SJSA1 (cell line): ENCODE measurements at regions not wholly inside any gene's neighbourhood (a gene's known extent, or its start where the extent isn't known, plus 50 kb on each side); places are given as distances from the start of the nearest gene placed in this dataset.

Experiments
- DNase-seq, 2 experiments: peaks; one replicate each; pipeline ENCODE4 v3.0.0-alpha.2; 2015 to 2020; ENCODE audit warnings: low spot score in 2 of 2, low read depth in 1 of 2
- H3K27ac ChIP-seq: fragments of 250-450 bp; sonication (Bioruptor Pico); 2 replicates; pipeline ENCODE4 v1.5.1; 2020; ENCODE audit warnings: mild to moderate bottlenecking, moderate library complexity
- H3K27me3 ChIP-seq: fragments of 250-450 bp; sonication (Bioruptor Pico); replicated peaks from 2 replicates; pipeline ENCODE4 v1.5.1; 2020; ENCODE audit warnings: mild to moderate bottlenecking, moderate library complexity
- H3K36me3 ChIP-seq: fragments of 250-450 bp; sonication (Bioruptor Pico); 2 replicates; pipeline ENCODE4 v1.5.1; 2020; ENCODE audit warnings: mild to moderate bottlenecking
- H3K4me1 ChIP-seq: fragments of 250-450 bp; sonication (Bioruptor Pico); replicated peaks from 2 replicates; pipeline ENCODE4 v1.6.1; 2021; ENCODE audit warnings: mild to moderate bottlenecking
- H3K4me3 ChIP-seq: fragments of 250-450 bp; sonication (Bioruptor Pico); 2 replicates; pipeline ENCODE4 v1.5.1; 2020; ENCODE audit warnings: mild to moderate bottlenecking
- H3K9me3 ChIP-seq: fragments of 250-450 bp; sonication (Bioruptor Pico); replicated peaks from 2 replicates; pipeline ENCODE4 v1.5.1; 2020; ENCODE audit warnings: mild to moderate bottlenecking

- DNase-seq, result peak; percentile 46 to 60
- Histone ChIP-seq H3K4me1 (peaks cover 4% of the 10 kb centered on the region; the same call in 1 of the 2 replicates), H3K36me3 (no peaks in the 10 kb centered on the region), H3K4me3 (no peak overlapping the region), H3K27me3 (0 out of 2 replicates have a peak, but pooled peaks cover 2% of the 10 kb centered on the region), H3K9me3 (no peaks in the 10 kb centered on the region), H3K27ac (no peak overlapping the region)
Observed at GRCh38 chr13:40069173-40070044, 413.9 kb downstream of the COG6 start.

DNA sequence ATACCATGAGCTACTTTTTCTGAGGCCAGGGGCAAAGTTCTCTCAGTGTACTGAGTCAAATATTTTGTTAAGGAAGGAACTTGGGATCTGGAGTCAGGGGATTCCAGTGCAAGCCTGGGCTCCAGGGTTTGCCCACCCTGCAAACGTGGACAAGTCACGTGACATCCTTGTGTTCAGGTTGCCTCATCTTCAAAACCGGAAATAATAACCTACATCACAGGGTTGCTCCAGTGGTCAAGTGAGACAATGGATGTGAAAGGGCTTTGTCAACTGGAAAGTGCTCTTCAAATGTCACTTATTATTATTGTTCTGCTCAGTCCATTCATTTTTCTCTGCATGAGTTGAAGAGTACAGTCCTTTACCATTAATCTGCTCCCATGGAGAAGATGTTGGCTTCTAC, 414.9 kb downstream of the COG6 start:
- no peaks in the 10 kb centered on the region for H3K9me3 ChIP-seq
- H3K27ac ChIP-seq, result no peak overlapping the region
- no peaks in the 10 kb centered on the region for H3K4me1 ChIP-seq
- 0 out of 2 replicates have a peak, but pooled peaks cover 2% of the 10 kb centered on the region for H3K27me3 ChIP-seq
- H3K4me3 ChIP-seq, result no peak overlapping the region
- no peak for DNase-seq
- no peaks in the 10 kb centered on the region for H3K36me3 ChIP-seq

DNA sequence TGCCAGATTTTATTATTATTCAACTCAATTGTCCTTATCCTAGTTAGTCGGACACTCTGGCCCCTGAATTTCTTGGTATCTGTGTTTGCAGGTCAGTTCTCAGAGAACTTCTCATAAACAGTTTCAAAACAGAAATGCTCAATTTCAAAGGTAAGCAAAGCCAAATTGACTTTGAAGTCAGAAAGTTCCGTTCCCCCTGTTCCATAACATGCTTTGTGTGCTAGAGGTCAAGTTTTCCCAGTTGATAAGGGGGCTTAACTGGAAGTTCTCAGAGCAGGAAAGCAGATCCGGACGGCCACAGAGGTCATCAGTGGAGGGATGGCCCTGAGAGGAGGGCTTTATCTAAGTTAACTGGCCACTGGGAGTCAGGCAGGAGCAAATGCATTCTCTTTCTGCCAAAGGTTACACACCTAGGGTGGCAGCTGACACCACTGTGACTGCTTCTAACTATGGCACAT, 417.2 kb downstream of the COG6 start:
- Histone ChIP-seq H3K9me3 (no peaks in the 10 kb centered on the region), H3K27me3 (0 out of 2 replicates have a peak, but pooled peaks cover 2% of the 10 kb centered on the region), H3K4me1 (no peaks in the 10 kb centered on the region)

DNA sequence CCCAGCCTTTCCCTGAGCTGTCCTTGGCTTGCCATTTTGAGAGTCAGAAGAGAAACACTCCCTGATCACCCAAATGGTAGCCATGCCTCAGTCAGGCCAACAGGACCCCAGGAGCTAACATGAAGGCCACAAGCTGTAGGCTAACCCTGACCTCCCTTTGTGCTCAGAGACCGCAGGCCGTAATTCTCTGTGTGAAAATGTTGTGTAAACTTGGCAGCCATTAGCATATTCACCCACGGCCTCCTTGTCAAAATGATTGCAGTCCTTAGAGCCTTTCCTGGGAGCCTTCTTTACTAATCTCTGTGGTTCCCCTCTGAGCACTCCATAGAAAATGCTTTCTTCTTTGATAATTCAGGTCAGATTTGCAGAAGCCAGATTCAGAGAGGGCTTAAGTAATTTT, 418.9 kb downstream of the COG6 start:
- Histone ChIP-seq H3K27me3 (0 out of 2 replicates have a peak, but pooled peaks cover 2% of the 10 kb centered on the region), H3K4me1 (no peaks in the 10 kb centered on the region), H3K4me3 (no peak overlapping the region), H3K27ac (no peak overlapping the region), H3K36me3 (no peaks in the 10 kb centered on the region), H3K9me3 (no peaks in the 10 kb centered on the region)
- DNase-seq, result no peak

More for the DNA sequence above, 417.2 kb downstream of the COG6 start:
- Histone ChIP-seq H3K36me3 (no peaks in the 10 kb centered on the region), H3K4me3 (no peak overlapping the region), H3K27ac (no peak overlapping the region)
- no peak for DNase-seq

DNA sequence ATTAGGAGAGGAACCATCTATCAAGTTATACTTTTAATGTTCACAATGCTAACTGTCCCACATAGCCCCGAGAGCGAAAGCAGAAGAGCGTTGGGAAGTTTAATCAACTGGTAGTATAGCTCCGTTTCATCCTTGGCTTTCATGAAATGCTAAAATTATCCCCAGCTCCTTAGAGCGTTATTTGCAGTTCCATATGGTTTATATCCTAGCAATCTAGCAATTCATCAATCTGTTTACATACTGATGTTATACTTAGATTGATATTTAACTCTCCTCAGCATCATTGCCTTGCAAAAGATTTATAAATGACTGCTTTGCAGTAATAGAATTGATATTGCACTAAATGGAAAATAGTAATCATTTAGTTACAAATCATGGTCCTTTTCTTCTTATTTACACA, 419.8 kb downstream of the COG6 start:
- Histone ChIP-seq H3K27me3 (0 out of 2 replicates have a peak, but pooled peaks cover 2% of the 10 kb centered on the region), H3K4me1 (no peaks in the 10 kb centered on the region), H3K27ac (no peak overlapping the region), H3K4me3 (no peak overlapping the region), H3K36me3 (no peaks in the 10 kb centered on the region), H3K9me3 (no peaks in the 10 kb centered on the region)
- no peak for DNase-seq

GRCh38 chr13:40076765-40077362, 421.4 kb downstream of the COG6 start:
- Histone ChIP-seq H3K4me1 (no peaks in the 10 kb centered on the region), H3K27ac (no peak overlapping the region), H3K27me3 (no peaks in the 10 kb centered on the region), H3K36me3 (no peaks in the 10 kb centered on the region), H3K4me3 (no peak overlapping the region), H3K9me3 (no peaks in the 10 kb centered on the region)
- no peak for DNase-seq

DNA sequence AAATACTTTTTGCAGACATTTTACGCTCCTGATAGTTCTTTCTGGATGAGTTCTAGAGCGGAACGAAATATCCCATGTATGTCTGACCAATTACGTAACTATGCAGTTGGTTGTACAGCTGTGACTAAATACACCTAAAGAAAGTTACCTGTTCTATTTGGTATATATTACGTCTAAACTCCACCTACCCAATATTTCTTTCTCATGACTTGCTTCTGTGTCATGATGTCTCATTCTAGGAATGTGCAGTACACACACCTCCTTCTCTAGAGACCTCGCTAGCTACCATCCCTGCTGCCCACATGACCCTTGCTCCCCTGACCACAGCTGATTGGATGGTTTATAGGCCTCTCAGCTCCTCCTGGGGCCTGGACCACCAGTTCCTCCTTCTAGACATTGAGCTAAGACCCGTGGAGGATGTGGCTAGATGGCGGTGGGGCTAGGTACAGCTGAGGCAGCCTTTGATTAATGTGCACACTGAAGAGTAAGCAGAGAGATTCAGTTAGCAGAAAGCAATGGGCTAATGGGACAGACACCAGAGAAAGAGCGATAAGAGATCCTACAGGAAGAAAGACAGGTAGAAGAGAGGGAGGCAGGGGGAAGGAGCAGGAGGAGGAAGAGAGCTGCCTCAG, 422.1 kb downstream of the COG6 start:
- Histone ChIP-seq H3K27ac (no peak overlapping the region), H3K36me3 (no peaks in the 10 kb centered on the region), H3K4me1 (no peaks in the 10 kb centered on the region), H3K9me3 (no peaks in the 10 kb centered on the region), H3K27me3 (no peaks in the 10 kb centered on the region), H3K4me3 (no peak overlapping the region)
- DNase-seq, result no peak

DNA sequence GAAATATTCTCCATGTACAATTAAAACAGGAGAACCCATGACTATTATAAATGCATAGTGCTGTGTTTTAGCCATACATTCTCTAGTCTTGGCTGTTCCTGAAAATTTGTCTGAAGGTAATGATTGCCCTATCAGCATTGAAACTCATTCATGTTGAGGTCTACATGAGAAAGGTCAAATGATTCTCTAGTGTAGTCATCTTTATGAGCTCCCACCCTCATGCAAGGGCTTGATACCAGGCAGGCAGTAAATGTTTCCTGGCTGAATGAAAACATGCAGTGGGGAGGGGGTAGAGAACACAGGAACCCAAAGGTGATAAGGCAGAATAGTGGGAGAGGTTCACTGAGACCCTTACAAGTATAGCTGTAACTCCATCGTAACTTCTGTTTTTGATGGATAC, 424.3 kb downstream of the COG6 start:
- DNase-seq, result no peak
- H3K27ac ChIP-seq, result no peak overlapping the region
- H3K4me1 ChIP-seq, result no peaks in the 10 kb centered on the region
- H3K4me3 ChIP-seq, result no peak overlapping the region
- H3K27me3 ChIP-seq, result no peaks in the 10 kb centered on the region
- H3K9me3 ChIP-seq, result no peaks in the 10 kb centered on the region
- no peaks in the 10 kb centered on the region for H3K36me3 ChIP-seq

GRCh38 chr13:40080676-40081075, 425.2 kb downstream of the COG6 start:
- H3K4me1 ChIP-seq, result no peaks in the 10 kb centered on the region
- H3K27me3 ChIP-seq, result no peaks in the 10 kb centered on the region
- H3K36me3 ChIP-seq, result no peaks in the 10 kb centered on the region
- H3K9me3 ChIP-seq, result no peaks in the 10 kb centered on the region
- no peak for DNase-seq
- H3K27ac ChIP-seq, result no peak overlapping the region
- no peak overlapping the region for H3K4me3 ChIP-seq

DNA sequence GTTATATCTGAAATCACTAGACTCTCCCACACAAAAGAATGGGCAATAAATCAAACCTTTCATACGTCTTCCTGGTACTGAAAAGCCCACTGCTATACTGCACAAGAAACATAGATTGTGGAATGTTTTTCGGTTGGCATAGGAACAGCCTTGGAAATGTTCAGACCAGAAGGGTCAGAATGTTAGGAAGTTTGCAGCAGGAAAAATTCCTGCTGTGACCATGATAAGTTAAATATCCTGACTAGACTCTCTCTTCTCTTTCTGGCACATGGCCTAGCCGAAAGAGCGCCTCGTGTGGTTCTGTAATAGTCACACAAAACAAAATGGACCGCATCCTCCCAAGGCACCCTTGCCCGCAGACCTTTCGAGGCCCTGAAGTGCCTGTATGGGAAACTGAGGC, 427.2 kb downstream of the COG6 start:
- H3K27me3 ChIP-seq, result no peaks in the 10 kb centered on the region
- no peaks in the 10 kb centered on the region for H3K36me3 ChIP-seq
- H3K27ac ChIP-seq, result no peak overlapping the region
- no peak for DNase-seq
- no peaks in the 10 kb centered on the region for H3K4me1 ChIP-seq
- no peaks in the 10 kb centered on the region for H3K9me3 ChIP-seq
- no peak overlapping the region for H3K4me3 ChIP-seq

DNA sequence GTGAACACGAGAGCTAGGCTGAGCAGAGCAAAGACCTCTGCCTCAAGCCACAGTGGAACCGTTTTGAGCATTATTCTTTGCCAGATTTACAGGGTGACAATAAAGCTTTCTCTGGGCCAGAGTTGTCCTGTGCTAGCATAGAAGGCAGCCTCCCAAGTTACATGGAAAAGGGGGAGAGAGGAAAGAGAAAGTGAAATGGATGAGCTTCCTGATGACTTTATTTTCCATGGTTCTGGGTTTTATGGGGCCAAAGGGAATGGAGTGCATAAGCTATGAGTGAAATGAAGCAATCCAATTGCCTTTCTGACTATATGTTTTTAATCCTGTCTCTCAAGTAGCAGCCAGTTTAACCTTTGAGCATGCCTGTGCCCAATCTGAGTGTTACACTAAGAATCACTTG, 428.4 kb downstream of the COG6 start:
- Histone ChIP-seq H3K4me1 (no peaks in the 10 kb centered on the region), H3K27ac (no peak overlapping the region), H3K36me3 (no peaks in the 10 kb centered on the region), H3K4me3 (no peak overlapping the region), H3K9me3 (no peaks in the 10 kb centered on the region), H3K27me3 (no peaks in the 10 kb centered on the region)
- no peak for DNase-seq

DNA sequence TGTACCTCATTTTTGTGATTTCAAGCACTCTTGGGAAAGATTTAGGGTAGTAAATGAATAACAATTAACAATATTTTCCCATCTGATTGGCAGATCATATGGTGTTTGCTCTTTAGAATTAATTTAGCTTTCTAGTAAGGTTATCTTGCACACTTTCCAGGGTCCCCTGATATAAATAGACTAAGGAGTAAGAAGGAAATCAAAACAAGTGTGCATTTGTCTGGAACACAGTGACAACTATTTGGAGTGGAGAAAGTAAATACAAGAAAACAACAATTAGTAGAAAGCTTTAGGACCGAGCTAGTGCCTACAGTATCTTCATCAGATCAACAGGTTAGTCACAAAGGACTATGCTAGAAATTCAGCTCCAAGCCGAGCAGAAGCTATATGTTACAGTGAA, 429.5 kb downstream of the COG6 start:
- no peak for DNase-seq
- Histone ChIP-seq H3K36me3 (no peaks in the 10 kb centered on the region), H3K27me3 (no peaks in the 10 kb centered on the region), H3K4me1 (no peaks in the 10 kb centered on the region), H3K9me3 (no peaks in the 10 kb centered on the region), H3K4me3 (no peak overlapping the region), H3K27ac (no peak overlapping the region)

- Histone ChIP-seq H3K27me3 (no peaks in the 10 kb centered on the region), H3K4me1 (no peaks in the 10 kb centered on the region), H3K9me3 (no peaks in the 10 kb centered on the region), H3K36me3 (no peaks in the 10 kb centered on the region), H3K4me3 (no peak overlapping the region), H3K27ac (no peak overlapping the region)
- DNase-seq, result no peak
Observed at GRCh38 chr13:40087091-40088002, 431.9 kb downstream of the COG6 start.
